ENCODE measurements at regions not wholly inside any gene's neighbourhood (a gene's known extent, or its start where the extent isn't known, plus 50 kb on each side); places are given as distances from the start of the nearest gene placed in this dataset.
"Not testable (repeated sequence)": the region's sequence is repeated elsewhere in the genome, so short reads cannot be mapped to it uniquely, and the experiment has no call there.

DNA sequence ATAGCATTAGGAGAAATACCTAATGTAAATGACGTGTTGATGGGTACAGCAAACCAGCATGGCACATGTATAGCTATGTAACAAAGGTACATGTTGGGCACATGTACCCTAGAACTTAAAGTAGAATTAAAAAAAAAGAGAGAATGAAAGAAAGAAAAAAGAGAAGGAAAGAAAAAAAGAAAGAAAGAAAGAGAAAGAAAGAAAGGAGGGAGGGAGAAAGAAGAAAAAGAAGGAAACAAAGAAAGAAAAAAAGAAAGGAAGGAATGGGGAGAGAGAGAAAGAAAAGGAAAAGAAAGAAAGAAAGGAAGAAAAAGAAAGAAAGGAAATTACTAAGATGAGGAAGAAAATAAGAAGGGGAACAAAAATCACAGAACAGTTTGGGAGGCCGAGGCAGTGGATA, 925.5 kb downstream of the LRFN5 start:
- FAIRE-seq: no peak
- DNase-seq (ENCODE audit: extremely low spot score, insufficient read length, low read depth): no peak

DNA sequence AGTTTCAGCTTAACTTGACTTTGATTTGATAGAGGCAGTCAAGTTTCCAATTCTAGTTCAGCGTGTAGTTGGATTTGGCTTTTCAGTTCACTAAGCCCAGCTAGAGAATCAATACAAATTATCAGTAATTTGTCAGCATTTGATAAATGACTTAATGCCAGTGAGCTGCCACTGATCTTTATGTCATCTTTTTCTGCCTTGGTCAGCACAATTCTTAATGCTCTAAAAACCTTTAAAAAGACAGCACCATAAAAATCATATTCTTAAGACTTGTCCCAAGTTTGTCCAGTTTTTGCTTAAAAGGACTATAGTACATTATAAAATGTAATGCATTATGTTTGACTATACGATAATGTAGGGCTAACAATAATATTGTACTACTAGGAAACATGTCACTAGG, 920.5 kb downstream of the LRFN5 start:
- no peak for DNase-seq (ENCODE audit: extremely low spot score, insufficient read length, low read depth)
- no peak for FAIRE-seq

DNA sequence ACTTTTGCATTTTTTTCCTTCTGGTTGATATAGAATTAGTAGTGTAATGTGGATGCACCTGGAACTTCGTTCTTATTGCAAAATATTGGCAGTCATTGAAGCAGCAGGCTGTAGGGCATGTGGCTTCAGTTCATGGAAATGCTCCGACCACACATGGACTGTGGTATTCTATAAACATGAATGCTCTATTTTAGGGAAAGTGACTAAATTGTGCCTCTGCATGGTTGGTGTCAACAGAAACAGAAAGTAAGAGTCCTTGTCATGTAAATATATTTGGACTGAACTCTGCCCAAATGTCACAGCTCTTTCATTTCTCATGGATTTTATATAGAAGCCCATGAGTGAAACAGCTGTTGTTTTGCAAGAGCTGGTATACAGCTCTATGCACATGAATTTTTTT, 917.0 kb downstream of the LRFN5 start:
- FAIRE-seq (no peak), DNase-seq (ENCODE audit: extremely low spot score, insufficient read length, low read depth) (no peak)

DNA sequence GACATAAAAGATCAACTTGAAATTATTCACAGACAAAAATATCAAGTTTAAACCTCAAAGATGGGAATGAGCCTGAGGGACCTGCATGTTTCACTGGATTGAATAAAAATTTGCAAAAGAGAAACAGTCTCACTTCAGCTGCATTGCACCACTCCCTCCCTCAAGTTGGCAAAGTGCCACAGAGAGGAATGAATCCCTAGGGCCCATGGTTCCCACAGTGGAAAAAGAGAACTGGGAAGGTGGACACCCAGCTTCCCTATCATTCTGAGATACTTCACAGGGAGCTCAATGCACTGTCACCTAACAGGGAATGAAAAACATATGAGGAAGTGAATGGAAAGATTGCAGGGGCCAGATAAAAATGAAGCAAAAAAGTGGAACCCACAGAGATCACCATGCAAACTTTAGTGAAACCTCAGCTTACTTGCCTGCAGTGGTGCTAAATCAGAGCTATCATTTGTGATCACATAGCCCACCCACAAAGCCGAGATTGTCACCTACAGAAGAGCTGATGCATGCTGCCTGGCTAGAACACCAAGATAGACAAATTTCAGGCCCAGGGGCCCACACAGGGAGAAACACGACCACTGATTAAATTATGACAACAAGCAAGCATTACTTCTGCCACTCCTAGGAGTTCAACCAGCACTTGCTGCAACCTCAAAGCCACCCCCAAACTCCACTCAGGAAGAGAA, 911.3 kb downstream of the LRFN5 start:
- FAIRE-seq (no peak), DNase-seq (ENCODE audit: extremely low spot score, insufficient read length, low read depth) (no peak)

DNA sequence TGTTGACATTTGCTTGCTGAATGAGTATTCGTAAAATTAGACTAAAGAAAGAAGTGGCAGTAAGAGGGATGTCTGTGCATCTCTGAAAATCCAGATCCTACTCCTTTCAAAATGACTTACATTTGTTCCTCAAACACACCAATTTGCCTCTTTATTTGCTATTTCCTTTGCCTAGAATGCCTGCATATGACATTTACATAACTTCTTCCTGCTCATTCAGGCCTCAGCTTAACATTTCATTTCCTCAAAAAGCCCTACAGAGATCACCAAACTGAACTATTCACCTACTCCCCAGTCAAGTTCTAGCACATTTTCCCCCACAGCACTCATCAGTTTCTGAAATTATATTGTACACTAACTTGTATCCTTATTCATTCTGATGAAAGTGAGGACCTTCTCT, 907.2 kb downstream of the LRFN5 start:
- no peak for FAIRE-seq
- DNase-seq (ENCODE audit: extremely low spot score, insufficient read length, low read depth): no peak

DNA sequence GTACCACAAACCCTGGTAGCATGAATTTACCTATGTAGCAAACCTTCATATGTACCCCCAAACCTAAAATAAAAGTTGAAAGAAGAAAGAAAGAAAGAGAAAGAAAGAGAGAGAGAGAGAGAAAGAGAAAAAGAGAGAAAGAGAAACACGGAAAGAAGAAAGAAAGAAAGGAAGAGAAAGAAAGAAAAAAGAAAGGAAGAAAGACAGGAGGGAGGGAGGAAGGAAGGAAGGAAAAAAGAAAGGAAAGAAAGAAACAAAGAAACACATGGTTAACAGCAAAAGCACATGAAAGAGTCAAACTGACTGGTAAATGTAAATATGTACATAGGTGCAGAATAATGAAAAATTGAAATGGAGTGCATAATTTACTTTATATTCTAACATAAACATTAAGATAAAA, 903.4 kb downstream of the LRFN5 start:
- FAIRE-seq: no peak
- no peak for DNase-seq (ENCODE audit: extremely low spot score, insufficient read length, low read depth)

DNA sequence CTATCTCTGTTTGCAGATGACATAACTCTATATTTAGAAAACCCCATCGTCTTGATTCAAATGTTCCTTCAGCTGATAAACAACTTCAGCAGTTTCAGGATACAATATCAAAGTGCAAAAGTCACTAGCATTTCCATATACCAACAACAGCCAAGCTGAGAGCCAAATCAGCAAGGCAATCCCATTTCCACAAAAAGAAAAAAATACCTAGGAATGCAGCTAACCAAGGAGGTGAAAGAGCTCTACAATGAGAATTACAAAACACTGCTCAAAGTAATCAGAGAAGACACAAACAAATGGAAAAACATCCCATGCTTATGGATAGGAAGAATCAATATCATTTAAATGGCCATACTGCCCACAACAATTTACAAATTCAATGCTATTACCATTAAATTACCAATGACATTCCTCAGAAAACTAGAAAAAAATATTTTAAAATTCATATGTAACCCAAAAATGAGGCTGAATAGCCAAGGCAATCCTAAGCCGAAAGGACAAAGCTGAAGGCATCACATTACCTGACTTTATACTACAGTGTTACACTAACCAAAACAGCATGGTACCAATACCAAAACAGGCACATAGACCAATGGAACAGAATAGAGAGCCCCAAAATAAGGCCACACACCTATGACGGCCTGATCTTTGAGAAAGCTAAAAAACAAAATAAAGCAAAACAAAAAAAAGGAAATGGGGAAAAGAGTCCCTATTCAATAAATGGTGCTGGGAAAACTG, 901.7 kb downstream of the LRFN5 start:
- DNase-seq (ENCODE audit: extremely low spot score, insufficient read length, low read depth) (no peak), FAIRE-seq (no peak)

DNA sequence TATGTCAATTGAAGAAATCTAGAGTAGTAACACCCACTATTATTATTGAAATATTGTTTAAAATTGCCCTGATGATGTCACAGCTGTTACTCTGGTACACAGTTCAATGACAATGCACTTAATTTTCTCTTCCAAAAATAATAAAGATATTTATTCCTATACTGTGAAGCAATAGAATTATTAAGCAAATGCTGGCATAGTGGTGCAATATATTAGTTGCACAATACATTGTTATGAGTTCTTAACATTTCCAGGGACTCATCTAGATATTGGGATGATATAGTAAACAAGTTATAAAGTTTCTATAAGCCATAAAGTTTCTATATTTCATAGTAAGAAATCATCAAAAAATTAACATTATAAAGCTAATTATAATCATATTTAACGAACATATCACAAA, 897.8 kb downstream of the LRFN5 start:
- FAIRE-seq (no peak), DNase-seq (ENCODE audit: extremely low spot score, insufficient read length, low read depth) (no peak)

DNA sequence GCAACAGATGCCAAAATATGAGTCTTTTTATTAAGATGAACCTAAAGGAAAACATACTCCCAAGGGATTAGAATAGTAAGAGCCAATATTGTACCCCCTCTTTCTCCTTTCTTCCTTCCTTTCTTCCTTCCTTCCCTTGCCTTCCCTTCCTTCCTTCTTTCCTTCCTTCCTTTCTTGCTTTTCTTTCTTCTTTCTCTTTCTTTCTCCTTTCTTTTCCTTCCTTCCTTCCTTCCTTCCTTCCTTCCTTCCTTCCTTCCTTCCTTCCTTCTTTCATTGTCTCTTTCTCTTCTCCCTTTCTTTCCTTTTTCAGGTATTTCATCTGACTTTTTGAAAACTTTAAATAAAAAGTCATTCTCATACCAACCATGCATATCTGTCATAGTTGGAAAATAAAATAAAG, 892.5 kb downstream of the LRFN5 start:
- FAIRE-seq: no peak
- no peak for DNase-seq (ENCODE audit: extremely low spot score, insufficient read length, low read depth)

DNA sequence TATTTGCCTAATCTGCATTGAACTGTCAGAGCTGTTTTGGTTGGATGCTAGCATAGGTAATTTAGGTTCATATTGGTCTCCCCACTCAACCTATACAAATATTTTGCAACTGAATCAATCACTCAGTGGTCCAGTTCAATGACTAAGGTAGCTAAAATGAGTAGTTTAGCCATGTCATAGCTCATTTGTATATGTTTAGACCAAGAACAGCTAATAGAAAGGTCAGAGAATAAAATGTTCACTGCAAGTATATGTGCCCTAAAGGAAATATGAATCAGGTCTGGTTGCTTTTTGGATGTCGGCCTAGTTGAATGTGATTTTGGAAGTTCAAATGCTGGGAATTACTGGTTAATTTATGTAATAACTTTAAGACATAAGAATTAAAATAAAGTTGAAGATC, 883.9 kb downstream of the LRFN5 start:
- no peak for DNase-seq (ENCODE audit: extremely low spot score, insufficient read length, low read depth)
- FAIRE-seq: no peak

DNA sequence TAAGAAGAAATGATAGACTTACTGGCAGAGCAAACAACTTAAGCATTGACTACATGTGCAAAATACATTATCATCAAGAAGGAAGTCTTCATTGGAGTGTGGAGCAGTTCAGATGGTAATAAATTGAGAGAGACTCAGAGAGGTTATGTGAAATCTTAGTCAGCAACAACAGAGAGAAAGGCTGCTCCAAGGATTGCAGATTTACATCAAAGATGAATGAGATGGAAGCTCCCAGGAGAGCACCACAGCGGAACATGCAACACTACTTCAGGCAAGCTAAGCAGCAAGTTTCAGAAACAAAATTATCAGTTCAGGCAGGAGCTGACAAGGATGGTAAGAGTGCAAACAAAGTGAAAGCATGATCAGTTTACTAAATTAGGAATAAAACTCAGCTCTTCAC, 882.3 kb downstream of the LRFN5 start:
- FAIRE-seq (no peak), DNase-seq (ENCODE audit: extremely low spot score, insufficient read length, low read depth) (no peak)

DNA sequence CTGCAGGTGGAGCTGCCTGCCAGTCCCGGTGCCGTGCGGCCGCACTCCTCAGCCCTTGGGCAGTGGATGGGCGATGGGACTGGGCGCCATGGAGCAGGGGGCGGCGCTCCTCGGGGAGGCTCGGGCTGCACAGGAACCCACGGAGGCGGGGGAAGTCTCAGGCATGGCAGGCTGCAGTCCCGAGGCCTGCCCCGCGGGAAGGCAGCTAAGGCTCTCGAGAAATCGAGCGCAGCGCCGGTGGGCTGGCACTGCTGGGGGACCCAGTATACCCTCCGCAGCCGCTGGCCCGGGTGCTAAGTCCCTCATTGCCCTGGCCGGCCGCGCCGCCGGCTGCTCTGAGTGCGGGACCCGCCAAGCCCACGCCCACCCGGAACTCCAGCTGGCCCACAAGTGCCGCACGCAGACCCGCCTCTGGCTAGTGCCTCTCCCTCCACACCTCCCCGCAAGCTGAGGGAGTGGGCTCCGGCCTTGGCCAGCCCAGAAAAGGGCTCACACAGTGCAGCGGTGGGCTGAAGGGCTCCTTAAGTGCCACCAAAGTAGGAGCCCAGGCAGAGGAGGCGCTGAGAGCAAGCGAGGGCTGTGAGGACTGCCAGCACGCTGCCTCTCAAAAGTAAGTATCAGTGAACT, 875.8 kb downstream of the LRFN5 start:
- FAIRE-seq; DNase-seq (ENCODE audit: extremely low spot score, insufficient read length, low read depth): not testable (repeated sequence)

DNA sequence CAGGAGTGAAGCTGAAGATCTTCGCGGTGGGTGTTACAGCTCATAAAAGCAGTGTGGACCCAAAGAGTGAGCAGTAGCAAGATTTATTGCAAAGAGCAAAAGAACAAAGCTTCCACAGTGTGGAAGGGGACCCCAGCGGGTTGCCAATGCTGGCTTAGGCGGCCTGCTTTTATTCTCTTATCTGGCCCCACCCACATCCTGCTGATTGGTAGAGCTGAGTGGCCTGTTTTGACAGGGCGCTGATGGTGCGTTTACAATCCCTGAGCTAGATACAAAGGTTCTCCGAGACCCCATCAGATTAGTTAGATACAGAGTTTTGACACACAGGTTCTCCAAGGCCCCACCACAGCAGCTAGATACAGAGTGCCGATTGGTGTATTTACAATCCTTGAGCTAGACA, 875.0 kb downstream of the LRFN5 start:
- FAIRE-seq; DNase-seq (ENCODE audit: extremely low spot score, insufficient read length, low read depth): not testable (repeated sequence)

DNA sequence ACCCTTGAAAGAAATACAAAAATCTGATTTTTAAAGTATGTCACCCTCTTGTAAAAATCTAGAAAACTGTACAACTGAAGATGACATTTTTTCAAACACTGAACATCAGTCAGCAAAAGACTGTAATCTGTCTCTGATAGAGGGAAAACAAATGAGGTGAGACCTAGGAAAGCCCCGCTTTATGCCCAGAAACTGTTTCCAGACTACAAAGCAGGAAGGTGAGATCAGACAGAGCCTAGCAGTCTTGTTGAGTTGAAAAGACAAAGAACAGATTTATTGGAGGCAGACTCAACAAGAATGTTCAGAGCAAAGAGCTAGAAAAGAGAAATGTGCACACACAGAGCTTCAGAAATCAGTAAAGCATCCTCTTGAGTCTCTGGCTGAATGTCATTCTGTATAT, 873.6 kb downstream of the LRFN5 start:
- no peak for FAIRE-seq
- no peak for DNase-seq (ENCODE audit: extremely low spot score, insufficient read length, low read depth)

DNA sequence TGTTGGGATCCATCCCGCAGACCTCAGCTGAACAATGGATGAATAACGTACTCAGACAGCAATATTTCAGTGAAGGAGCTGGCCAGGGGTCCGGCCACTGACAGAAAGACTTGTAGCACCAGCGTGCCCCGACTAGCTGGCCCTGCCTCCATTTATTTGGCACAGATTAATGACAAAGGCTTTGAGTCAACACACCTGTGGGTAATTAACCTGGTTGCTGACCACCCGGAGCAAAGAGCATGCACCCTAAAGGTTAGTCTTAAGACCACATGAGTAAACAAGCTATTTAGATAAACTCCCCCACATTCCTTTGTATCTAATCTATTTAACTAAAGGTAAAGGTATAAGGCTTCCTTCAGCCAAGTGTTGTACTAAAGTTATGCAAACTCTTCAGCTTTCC, 868.6 kb downstream of the LRFN5 start:
- FAIRE-seq (no peak), DNase-seq (ENCODE audit: extremely low spot score, insufficient read length, low read depth) (no peak)

DNA sequence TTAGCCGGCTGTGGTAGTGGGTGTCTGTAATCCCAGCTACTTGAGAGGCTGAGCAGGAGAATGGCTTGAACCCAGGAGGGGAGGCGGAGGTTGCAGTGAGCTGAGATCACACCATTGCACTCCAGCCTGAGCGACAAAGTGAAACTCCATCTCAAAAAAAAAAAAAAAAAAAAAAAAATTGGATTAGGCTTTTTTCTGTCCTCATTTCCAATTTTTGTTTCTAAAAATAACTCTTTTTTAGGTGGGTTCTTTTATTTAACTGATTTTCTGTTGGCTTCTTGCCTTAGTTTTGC, 863.7 kb downstream of the LRFN5 start:
- DNase-seq (ENCODE audit: extremely low spot score, insufficient read length, low read depth): no peak
- FAIRE-seq: no peak

DNA sequence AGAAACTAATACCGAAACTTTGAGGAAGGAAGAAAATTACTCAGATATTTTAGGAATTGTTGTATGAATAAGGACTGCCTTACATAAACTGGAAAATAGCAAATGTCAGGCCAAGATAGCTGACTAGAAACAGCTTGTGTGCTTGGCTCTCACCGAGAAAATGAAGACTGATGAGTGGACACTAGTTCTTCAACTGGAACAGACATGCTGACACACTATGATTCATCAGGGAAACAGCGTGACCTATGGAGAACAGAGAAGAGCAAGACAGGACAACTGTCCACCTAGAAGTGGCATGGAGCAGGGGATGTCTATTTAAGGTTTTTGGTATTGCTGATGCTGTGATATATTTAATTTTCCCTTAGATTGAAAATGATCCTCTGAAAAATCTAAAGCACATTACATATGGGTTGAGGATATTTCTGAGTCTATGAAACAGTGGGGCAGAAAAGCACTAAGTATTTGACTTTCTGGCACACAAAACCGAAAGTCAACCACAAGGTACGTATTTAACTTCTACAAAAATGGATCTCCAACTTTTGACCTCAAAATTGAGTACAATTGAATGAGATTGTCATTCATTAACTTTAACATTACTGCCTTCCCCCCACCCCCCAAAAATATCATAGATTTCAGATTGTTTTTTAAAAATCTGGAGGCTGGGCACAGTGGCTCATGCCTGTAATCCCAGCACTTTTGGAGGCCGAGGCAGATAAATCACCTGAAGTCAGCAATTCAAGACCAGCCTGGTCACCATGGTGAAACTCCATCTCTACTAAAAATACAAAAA, 863.2 kb downstream of the LRFN5 start:
- DNase-seq (ENCODE audit: extremely low spot score, insufficient read length, low read depth): no peak
- FAIRE-seq: no peak

DNA sequence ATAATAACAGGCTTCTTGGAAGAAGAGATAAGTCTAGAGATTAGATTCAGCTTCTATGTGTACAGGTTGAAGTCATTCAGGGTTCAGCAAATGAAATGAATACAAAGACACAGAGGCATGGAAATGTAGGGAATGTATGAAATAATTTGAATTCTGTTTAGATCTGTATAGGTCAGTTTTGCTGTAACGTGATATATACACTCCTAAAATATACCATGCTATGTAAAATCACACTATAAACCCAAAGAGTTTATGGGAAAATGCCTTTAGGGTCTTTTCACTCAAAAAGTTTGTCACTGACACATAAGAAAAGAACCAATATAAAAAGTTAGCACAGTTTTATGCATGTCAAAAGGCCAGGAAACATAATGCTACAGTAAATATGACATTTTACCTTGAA, 854.0 kb downstream of the LRFN5 start:
- DNase-seq (ENCODE audit: extremely low spot score, insufficient read length, low read depth) (no peak), FAIRE-seq (no peak)

DNA sequence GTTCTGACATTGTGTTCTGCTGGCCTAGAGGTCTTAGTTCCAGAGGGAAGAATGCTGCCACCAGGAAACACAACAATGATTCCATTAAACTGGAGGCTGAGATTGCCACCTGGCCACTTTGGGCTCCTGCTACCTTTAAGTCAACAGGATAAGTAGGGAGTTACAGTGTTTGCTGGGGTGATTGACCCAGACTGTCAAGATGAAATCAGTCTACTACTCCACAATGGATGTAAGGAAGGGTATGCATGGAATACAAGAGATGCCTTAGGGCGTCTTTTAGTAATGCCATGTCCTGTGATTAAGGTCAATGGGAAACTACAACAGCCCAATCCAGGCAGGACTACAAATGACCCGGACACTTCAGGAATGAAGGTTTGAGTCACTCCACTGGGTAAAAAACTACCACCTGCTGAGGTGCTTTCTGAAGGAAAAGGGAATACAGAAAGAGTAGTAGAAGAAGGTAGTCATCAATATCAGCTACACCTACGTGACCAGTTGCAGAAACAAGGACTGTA, 852.6 kb downstream of the LRFN5 start:
- FAIRE-seq (no peak), DNase-seq (ENCODE audit: extremely low spot score, insufficient read length, low read depth) (no peak)

DNA sequence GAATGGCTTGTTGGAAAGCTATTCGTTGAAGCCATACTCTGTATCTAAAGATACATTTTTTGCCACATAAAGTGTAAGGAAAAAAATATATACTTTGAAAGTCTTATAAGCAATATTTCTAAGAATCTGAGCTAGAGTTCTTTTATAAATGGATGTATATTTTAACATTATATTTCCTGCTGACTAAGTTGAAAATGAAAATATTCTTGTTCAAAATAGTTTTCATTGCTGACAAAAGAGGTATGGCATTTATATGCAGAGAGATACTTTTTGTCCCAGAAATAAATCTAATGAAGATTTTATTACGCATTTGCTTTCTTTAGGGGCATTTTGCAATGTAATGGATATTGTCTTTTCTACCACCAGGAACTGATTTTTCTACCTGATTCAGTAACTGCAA, 834.9 kb downstream of the LRFN5 start:
- no peak for FAIRE-seq
- no peak for DNase-seq (ENCODE audit: extremely low spot score, insufficient read length, low read depth)

DNA sequence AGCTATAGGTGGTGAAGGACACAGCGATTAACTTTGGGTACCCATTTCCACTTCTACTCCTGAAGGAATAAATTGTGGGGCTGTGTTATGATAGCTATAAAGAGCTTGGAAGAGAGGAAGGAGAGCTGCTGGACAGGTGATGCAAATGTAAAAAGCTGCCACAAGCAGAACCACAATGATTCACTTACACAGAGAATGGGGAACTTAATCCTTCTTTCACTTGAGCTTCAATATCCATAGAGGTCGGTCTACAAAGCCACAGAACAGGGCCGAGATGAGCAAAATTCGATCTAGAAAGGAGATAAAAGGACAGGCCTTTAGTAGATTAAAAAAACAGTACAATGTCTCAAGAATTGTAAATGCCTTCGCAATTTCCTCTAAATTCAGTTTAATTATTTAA, 831.1 kb downstream of the LRFN5 start:
- FAIRE-seq (no peak), DNase-seq (ENCODE audit: extremely low spot score, insufficient read length, low read depth) (no peak)

All from GM18507 (cell line).